Endothelial cell of umbilical vein (primary cell): ENCODE measurements at regions not wholly inside any gene's neighbourhood (a gene's known extent, or its start where the extent isn't known, plus 50 kb on each side); places are given as distances from the start of the nearest gene placed in this dataset.

Experiments used
- BruUV-seq: library from RNA; stranded (reverse); fragments of 400-500 nt; replicated peaks from 2 replicates; lab custom pipeline; 2021; lab: Mats Ljungman, UMichigan
- CTCF ChIA-PET: fragments of 300-600, 350-600 bp; sonication (Branson Sonifier 250); formaldehyde crosslinking; loops from one replicate; lab custom pipeline; 2021; ENCODE audit warnings: antibody characterized with exemption, inconsistent platforms; lab: Charles Lee
- POLR2A ChIA-PET: fragments of 300-600, 350-600 bp; sonication (Branson Sonifier 250); formaldehyde crosslinking; loops from one replicate; lab custom pipeline; 2021; ENCODE audit warnings: antibody characterized with exemption, inconsistent platforms; lab: Charles Lee
- DNase-seq: peaks from one replicate; pipeline ENCODE4 v3.0.0-alpha.2; 2011; ENCODE audit warnings: low read depth, low spot score
- FAIRE-seq: peaks from 2 replicates; lab custom pipeline; 2011; peaks lifted over from hg19 to GRCh38; lab: Jason Lieb, UNC
- H2AFZ ChIP-seq: 2 replicates; pipeline ENCODE4 v1.6.0; 2012; ENCODE audit warnings: low read depth, low read length, control low read depth, inconsistent platforms
- H3K27ac ChIP-seq: 2 replicates; pipeline ENCODE4 v1.5.1; 2011; ENCODE audit warnings: low read depth, mild to moderate bottlenecking, control low read depth, low read length, moderate library complexity; ENCODE audit not compliant: insufficient read depth
- H3K27me3 ChIP-seq, 2 experiments: 2 replicates each; pipeline versions ENCODE4 v1.6.0 to v1.6.1; 2011; ENCODE audit warnings: low read length in 2 of 2, mixed read lengths in 1 of 2; ENCODE audit not compliant: control insufficient read depth in 2 of 2, insufficient read depth in 2 of 2
- H3K36me3 ChIP-seq, 2 experiments: 2 replicates in 1 of 2; 3 replicates in 1 of 2; pipeline ENCODE4 v1.5.1; 2011; ENCODE audit warnings: low read length in 2 of 2, mild to moderate bottlenecking in 1 of 2, moderate library complexity in 1 of 2; ENCODE audit not compliant: control insufficient read depth in 2 of 2, insufficient read depth in 2 of 2; ENCODE audit errors: extremely low read depth in 1 of 2
- H3K4me1 ChIP-seq: 3 replicates; pipeline ENCODE4 v1.5.1; 2011; ENCODE audit warnings: mild to moderate bottlenecking, low read length; ENCODE audit not compliant: control insufficient read depth, insufficient read depth; ENCODE audit errors: extremely low read depth
- H3K4me2 ChIP-seq: 2 replicates; pipeline ENCODE4 v1.6.1; 2011; ENCODE audit warnings: low read length, control low read depth, mixed read lengths; ENCODE audit not compliant: insufficient read depth
- H3K4me3 ChIP-seq, 3 experiments: fragments of 200-600 bp in 1 of 3; sonication (generic), shearing (Covaris generic) in 1 of 3; replicated peaks in 1 of 3; 2 replicates each; pipeline ENCODE4 v1.5.1; 2011 to 2016; ENCODE audit warnings: control low read depth in 3 of 3, low read length in 3 of 3, mild to moderate bottlenecking in 2 of 3, inconsistent platforms in 1 of 3, low read depth in 1 of 3, moderate library complexity in 1 of 3; ENCODE audit not compliant: insufficient read depth in 1 of 3
- H3K79me2 ChIP-seq: 2 replicates; pipeline ENCODE4 v1.6.0; 2012; ENCODE audit warnings: low read length, inconsistent platforms; ENCODE audit not compliant: control insufficient read depth, insufficient read depth
- H3K9ac ChIP-seq: replicated peaks from 2 replicates; pipeline ENCODE3; 2011; ENCODE audit warnings: low read length, control low read depth; ENCODE audit not compliant: insufficient read depth; ENCODE audit errors: extremely low read depth
- H3K9me1 ChIP-seq: replicated peaks from 3 replicates; pipeline ENCODE4 v1.6.0; 2011; ENCODE audit warnings: mild to moderate bottlenecking, low read length; ENCODE audit not compliant: control insufficient read depth, insufficient read depth; ENCODE audit errors: extremely low read depth
- H3K9me3 ChIP-seq: replicated peaks from 2 replicates; pipeline ENCODE4 v1.5.1; 2012; ENCODE audit warnings: low read length, inconsistent platforms; ENCODE audit not compliant: control insufficient read depth, insufficient read depth
- H4K20me1 ChIP-seq: replicated peaks from 2 replicates; pipeline ENCODE3; 2011; ENCODE audit warnings: mild to moderate bottlenecking, low read length; ENCODE audit not compliant: control insufficient read depth, insufficient read depth; ENCODE audit errors: extremely low read depth
- EZH2 ChIP-seq: IDR thresholded peaks from 2 replicates; pipeline ENCODE4 v1.6.1; 2012; ENCODE audit warnings: borderline replicate concordance, low read depth, mild to moderate bottlenecking, moderate library complexity, low read length, inconsistent platforms; ENCODE audit not compliant: severe bottlenecking
- FOS ChIP-seq: IDR thresholded peaks from 2 replicates; pipeline ENCODE4 v1.6.1; 2011; ENCODE audit warnings: mild to moderate bottlenecking, low read length, moderate library complexity, borderline replicate concordance; ENCODE audit not compliant: insufficient read depth
- GATA2 ChIP-seq: IDR thresholded peaks from 2 replicates; pipeline ENCODE4 v1.7.0; 2011; ENCODE audit warnings: low read depth, mild to moderate bottlenecking, moderate library complexity, mixed read lengths, low read length; ENCODE audit not compliant: insufficient read length, insufficient read depth
- JUN ChIP-seq: IDR thresholded peaks from 2 replicates; pipeline ENCODE4 v1.6.1; 2011; ENCODE audit warnings: borderline replicate concordance, low read depth; ENCODE audit not compliant: insufficient read length, insufficient read depth
- MYC ChIP-seq: IDR thresholded peaks from one replicate; pipeline ENCODE4 v1.6.1; 2011; ENCODE audit warnings: mild to moderate bottlenecking, low read depth, low read length
- POLR2A ChIP-seq: IDR thresholded peaks from 2 replicates; pipeline ENCODE4 v1.6.1; 2012; ENCODE audit warnings: low read depth, mild to moderate bottlenecking, control low read depth, low read length
- POLR2AphosphoS5 ChIP-seq: IDR thresholded peaks from 2 replicates; pipeline ENCODE4 v1.6.1; 2012; ENCODE audit warnings: low read depth, mild to moderate bottlenecking, control low read depth, low read length, moderate library complexity; ENCODE audit not compliant: insufficient read depth
- dilution Hi-C: fragments of 300-500 bp; cut with MboI; formaldehyde crosslinking; loops from one replicate; pipeline ENCODE4 v1.15.0; 2019; ENCODE audit warnings: low sequenced_read_pairs; ENCODE audit not compliant: extremely low pct_ligation_motif_present
- intact Hi-C: fragments of 100-400 bp; cut with micrococcal nuclease; formaldehyde crosslinking; loops from one replicate; pipeline ENCODE4 v1.10.0; 2022
- TF ChIP-seq, protein P1 (sequence below): IDR thresholded peaks from 2 replicates; pipeline ENCODE4 v1.6.1; 2011; ENCODE audit not compliant: insufficient read depth, insufficient read length
- TF ChIP-seq, protein P2 (sequence below), 2 donors: IDR thresholded peaks; 1 replicate in 1 of 2; 2 replicates in 1 of 2; pipeline ENCODE4 v1.5.1; 2011; ENCODE audit warnings: low read length in 2 of 2, mild to moderate bottlenecking in 2 of 2, moderate library complexity in 2 of 2, control low read depth in 1 of 2, inconsistent platforms in 1 of 2, low read depth in 1 of 2; ENCODE audit not compliant: insufficient read depth in 1 of 2; ENCODE audit errors: extremely low read depth in 1 of 2

- H3K79me2 ChIP-seq = no peaks in the 10 kb centered on the region
- CTCF ChIA-PET = no interaction called here
- no peaks in the 10 kb centered on the region for H3K9me1 ChIP-seq
- no peak overlapping the region for H3K9ac ChIP-seq
- H3K4me2 ChIP-seq = no peak overlapping the region
- no peak overlapping the region for H3K27ac ChIP-seq
- intact Hi-C loops = no loop called here
- no peaks in the 10 kb centered on the region for H3K27me3 ChIP-seq
- POLR2A ChIA-PET = no interaction called here
- BruUV-seq = no TSS peak
- H3K9me3 ChIP-seq = peaks cover 9% of the 10 kb centered on the region
- FAIRE-seq = no peak
- TF ChIP-seq, protein P1, sequence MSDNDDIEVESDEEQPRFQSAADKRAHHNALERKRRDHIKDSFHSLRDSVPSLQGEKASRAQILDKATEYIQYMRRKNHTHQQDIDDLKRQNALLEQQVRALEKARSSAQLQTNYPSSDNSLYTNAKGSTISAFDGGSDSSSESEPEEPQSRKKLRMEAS = no peak
- TF ChIP-seq MYC = no peak
- TF ChIP-seq POLR2AphosphoS5 = no peak
- TF ChIP-seq POLR2A = no peak
- TF ChIP-seq GATA2 = no peak
- TF ChIP-seq JUN = no peak
- TF ChIP-seq EZH2 = no peak
- TF ChIP-seq, protein P2, sequence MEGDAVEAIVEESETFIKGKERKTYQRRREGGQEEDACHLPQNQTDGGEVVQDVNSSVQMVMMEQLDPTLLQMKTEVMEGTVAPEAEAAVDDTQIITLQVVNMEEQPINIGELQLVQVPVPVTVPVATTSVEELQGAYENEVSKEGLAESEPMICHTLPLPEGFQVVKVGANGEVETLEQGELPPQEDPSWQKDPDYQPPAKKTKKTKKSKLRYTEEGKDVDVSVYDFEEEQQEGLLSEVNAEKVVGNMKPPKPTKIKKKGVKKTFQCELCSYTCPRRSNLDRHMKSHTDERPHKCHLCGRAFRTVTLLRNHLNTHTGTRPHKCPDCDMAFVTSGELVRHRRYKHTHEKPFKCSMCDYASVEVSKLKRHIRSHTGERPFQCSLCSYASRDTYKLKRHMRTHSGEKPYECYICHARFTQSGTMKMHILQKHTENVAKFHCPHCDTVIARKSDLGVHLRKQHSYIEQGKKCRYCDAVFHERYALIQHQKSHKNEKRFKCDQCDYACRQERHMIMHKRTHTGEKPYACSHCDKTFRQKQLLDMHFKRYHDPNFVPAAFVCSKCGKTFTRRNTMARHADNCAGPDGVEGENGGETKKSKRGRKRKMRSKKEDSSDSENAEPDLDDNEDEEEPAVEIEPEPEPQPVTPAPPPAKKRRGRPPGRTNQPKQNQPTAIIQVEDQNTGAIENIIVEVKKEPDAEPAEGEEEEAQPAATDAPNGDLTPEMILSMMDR (IDR thresholded peaks at IDR 0.05; ENCODE audit: extremely low read depth in 1 of 2, insufficient read depth in 1 of 2, low read depth in 1 of 2, low read length in 2 of 2) = no peak
- no peak for TF ChIP-seq FOS
- no peak overlapping the region for H3K4me3 ChIP-seq
- H3K4me1 ChIP-seq = no peaks in the 10 kb centered on the region
- H3K36me3 ChIP-seq = no peaks in the 10 kb centered on the region
- H2AFZ ChIP-seq = no peak overlapping the region
- dilution Hi-C loops = no loop called here
- no peak for DNase-seq
- no peaks in the 10 kb centered on the region for H4K20me1 ChIP-seq
Observed at GRCh38 chr4:189096717-189097116, 844.0 kb upstream of the FRG1 start.
